HUES6 (cell line): ENCODE measurements at regions not wholly inside any gene's neighbourhood (a gene's known extent, or its start where the extent isn't known, plus 50 kb on each side); places are given as distances from the start of the nearest gene placed in this dataset.
"Not testable (repeated sequence)": the region's sequence is repeated elsewhere in the genome, so short reads cannot be mapped to it uniquely, and the experiment has no call there.

Source experiments
- H3K27ac ChIP-seq: 2 replicates; pipeline ENCODE4 v1.7.0; 2013; ENCODE audit warnings: low read depth, mild to moderate bottlenecking, low read length, inconsistent platforms
- H3K27me3 ChIP-seq: 2 replicates; pipeline ENCODE4 v1.6.1; 2013; ENCODE audit warnings: low read length; ENCODE audit not compliant: control insufficient read depth, insufficient read depth
- H3K36me3 ChIP-seq: 2 replicates; pipeline ENCODE4 v1.6.1; 2013; ENCODE audit warnings: low read length; ENCODE audit not compliant: control insufficient read depth, insufficient read depth
- H3K4me1 ChIP-seq: 2 replicates; pipeline ENCODE4 v1.6.1; 2013; ENCODE audit warnings: low read length; ENCODE audit not compliant: control insufficient read depth, insufficient read depth
- H3K4me3 ChIP-seq: 2 replicates; pipeline ENCODE4 v1.5.1; 2013; ENCODE audit warnings: low read depth, low read length
- H3K9ac ChIP-seq: one replicate; pipeline ENCODE4 v1.6.1; 2013; ENCODE audit warnings: mild to moderate bottlenecking, low read length
- H3K9me3 ChIP-seq: 2 replicates; pipeline ENCODE4 v1.6.1; 2013; ENCODE audit warnings: low read depth, low read length; ENCODE audit not compliant: control insufficient read depth, insufficient read depth

- H3K9ac ChIP-seq, H3K27ac ChIP-seq, H3K4me3 ChIP-seq, H3K27me3 ChIP-seq, H3K36me3 ChIP-seq, H3K4me1 ChIP-seq, H3K9me3 ChIP-seq: not testable (repeated sequence)
These were observed 102.5 kb upstream of the WIPF3 start for GRCh38 chr7:29703830-29704229.

- H3K27ac ChIP-seq, H3K9ac ChIP-seq, H3K9me3 ChIP-seq, H3K4me1 ChIP-seq, H3K4me3 ChIP-seq, H3K36me3 ChIP-seq, H3K27me3 ChIP-seq: not testable (repeated sequence)
These were observed 97.3 kb upstream of the WIPF3 start for GRCh38 chr7:29709002-29709401.

- not testable (repeated sequence) for H3K9ac ChIP-seq, H3K27ac ChIP-seq, H3K4me3 ChIP-seq, H3K9me3 ChIP-seq, H3K4me1 ChIP-seq, H3K36me3 ChIP-seq, H3K27me3 ChIP-seq
These were observed 83.2 kb upstream of the WIPF3 start for GRCh38 chr7:29723127-29723526.

- Histone ChIP-seq H3K27ac (no peak overlapping the region), H3K36me3 (no peaks in the 10 kb centered on the region), H3K27me3 (no peaks in the 10 kb centered on the region), H3K4me3 (no peak overlapping the region), H3K9me3 (no peaks in the 10 kb centered on the region), H3K9ac (no peak overlapping the region), H3K4me1 (peaks cover 9% of the 10 kb centered on the region)
These were observed 82.7 kb upstream of the WIPF3 start for GRCh38 chr7:29723599-29723998.

- not testable (repeated sequence) for H3K36me3 ChIP-seq, H3K9ac ChIP-seq, H3K9me3 ChIP-seq, H3K4me1 ChIP-seq, H3K4me3 ChIP-seq, H3K27ac ChIP-seq, H3K27me3 ChIP-seq
These were observed 76.7 kb upstream of the WIPF3 start for GRCh38 chr7:29729534-29730165.

GRCh38 chr7:29734246-29734731, 72.0 kb upstream of the WIPF3 start:
- Histone ChIP-seq H3K4me3 (no peak overlapping the region), H3K27ac (no peak overlapping the region), H3K9ac (no peak overlapping the region), H3K4me1 (no peaks in the 10 kb centered on the region), H3K9me3 (no peaks in the 10 kb centered on the region), H3K27me3 (no peaks in the 10 kb centered on the region), H3K36me3 (no peaks in the 10 kb centered on the region)

GRCh38 chr7:29747645-29748245, 58.6 kb upstream of the WIPF3 start:
- H3K4me1 ChIP-seq, H3K9me3 ChIP-seq, H3K9ac ChIP-seq, H3K4me3 ChIP-seq, H3K27me3 ChIP-seq, H3K36me3 ChIP-seq, H3K27ac ChIP-seq: not testable (repeated sequence)

- Histone ChIP-seq H3K9me3 (no peaks in the 10 kb centered on the region), H3K4me1 (no peaks in the 10 kb centered on the region), H3K27ac (no peak overlapping the region), H3K27me3 (no peaks in the 10 kb centered on the region), H3K9ac (no peak overlapping the region), H3K4me3 (no peak overlapping the region), H3K36me3 (no peaks in the 10 kb centered on the region)
These were observed 57.8 kb upstream of the WIPF3 start for GRCh38 chr7:29748286-29749099.

GRCh38 chr7:29749701-29750321, 56.5 kb upstream of the WIPF3 start:
- Histone ChIP-seq H3K27me3 (no peaks in the 10 kb centered on the region), H3K36me3 (no peaks in the 10 kb centered on the region), H3K9me3 (no peaks in the 10 kb centered on the region), H3K9ac (no peak overlapping the region), H3K27ac (no peak overlapping the region), H3K4me1 (no peaks in the 10 kb centered on the region), H3K4me3 (no peak overlapping the region)

- H3K4me1 ChIP-seq, H3K36me3 ChIP-seq, H3K27ac ChIP-seq, H3K4me3 ChIP-seq, H3K9ac ChIP-seq, H3K27me3 ChIP-seq, H3K9me3 ChIP-seq: not testable (repeated sequence)
These were observed 55.9 kb upstream of the WIPF3 start for GRCh38 chr7:29750373-29750940.

GRCh38 chr7:29751012-29751411, 55.3 kb upstream of the WIPF3 start:
- H3K9ac ChIP-seq, H3K27me3 ChIP-seq, H3K4me1 ChIP-seq, H3K36me3 ChIP-seq, H3K9me3 ChIP-seq, H3K27ac ChIP-seq, H3K4me3 ChIP-seq: not testable (repeated sequence)
